Duodenal mucosa (tissue), 2 donors: ENCODE measurements at regions not wholly inside any gene's neighbourhood (a gene's known extent, or its start where the extent isn't known, plus 50 kb on each side); places are given as distances from the start of the nearest gene placed in this dataset.
"Not testable (repeated sequence)": the region's sequence is repeated elsewhere in the genome, so short reads cannot be mapped to it uniquely, and the experiment has no call there.

ENCODE experiments used
- H3K27ac ChIP-seq: one replicate; pipeline ENCODE4 v1.7.0; 2013; ENCODE audit warnings: low read depth, low read length
- H3K27me3 ChIP-seq, 2 donors: one replicate each; pipeline ENCODE4 v1.7.0; 2013; ENCODE audit warnings: low read length in 2 of 2, control low read depth in 1 of 2; ENCODE audit not compliant: insufficient read depth in 2 of 2, control insufficient read depth in 1 of 2
- H3K36me3 ChIP-seq, 2 donors: one replicate each; pipeline ENCODE4 v1.7.0; 2013; ENCODE audit warnings: low read length in 2 of 2, control low read depth in 1 of 2; ENCODE audit not compliant: insufficient read depth in 2 of 2, control insufficient read depth in 1 of 2
- H3K4me1 ChIP-seq, 2 donors: one replicate each; pipeline ENCODE4 v1.7.0; 2013; ENCODE audit warnings: low read length in 2 of 2, control low read depth in 1 of 2; ENCODE audit not compliant: insufficient read depth in 2 of 2, control insufficient read depth in 1 of 2
- H3K4me3 ChIP-seq, 2 donors: one replicate each; pipeline ENCODE4 v1.7.0; 2013; ENCODE audit warnings: low read length in 2 of 2, low read depth in 1 of 2
- H3K9ac ChIP-seq, 2 donors: one replicate each; pipeline ENCODE4 v1.7.0; 2013; ENCODE audit warnings: low read length in 2 of 2, low read depth in 1 of 2
- H3K9me3 ChIP-seq, 2 donors: one replicate each; pipeline ENCODE4 v1.7.0; 2013; ENCODE audit warnings: low read length in 2 of 2, control low read depth in 1 of 2; ENCODE audit not compliant: control insufficient read depth in 1 of 2

- H3K9ac ChIP-seq, H3K4me3 ChIP-seq, H3K4me1 ChIP-seq, H3K27ac ChIP-seq, H3K36me3 ChIP-seq, H3K9me3 ChIP-seq: not testable (repeated sequence)
- H3K27me3 ChIP-seq: peaks cover 16 to 20% of the 10 kb centered on the region in 2 donors
These were observed 152.5 kb upstream of the TNRC6C start for GRCh38 chr17:77805970-77806369.

- no peak overlapping the region for H3K4me3 ChIP-seq
- no peak overlapping the region for H3K27ac ChIP-seq
- H3K27me3 ChIP-seq: peaks cover 8 to 16% of the 10 kb centered on the region in 2 donors
- no peaks in the 10 kb centered on the region for H3K9me3 ChIP-seq
- H3K4me1 ChIP-seq: no peaks in the 10 kb centered on the region
- no peaks in the 10 kb centered on the region for H3K36me3 ChIP-seq
- no peak overlapping the region for H3K9ac ChIP-seq
These were observed 151.3 kb upstream of the TNRC6C start for GRCh38 chr17:77807051-77807745.

GRCh38 chr17:77807746-77808441, 150.6 kb upstream of the TNRC6C start:
- Histone ChIP-seq H3K9me3 (no peaks in the 10 kb centered on the region), H3K36me3 (no peaks in the 10 kb centered on the region), H3K9ac (no peak overlapping the region), H3K4me3 (no peak overlapping the region), H3K27ac (no peak overlapping the region), H3K27me3 (peaks cover 4 to 9% of the 10 kb centered on the region in 2 donors), H3K4me1 (no peaks in the 10 kb centered on the region)

- Histone ChIP-seq H3K27me3 (peaks cover 0 to under 1% of the 10 kb centered on the region in 2 donors), H3K9ac (no peak overlapping the region), H3K9me3 (no peaks in the 10 kb centered on the region), H3K4me3 (no peak overlapping the region), H3K4me1 (no peaks in the 10 kb centered on the region), H3K36me3 (no peaks in the 10 kb centered on the region), H3K27ac (no peak overlapping the region)
These were observed 149.6 kb upstream of the TNRC6C start for GRCh38 chr17:77808686-77809425.

- no peaks in the 10 kb centered on the region for H3K4me1 ChIP-seq
- no peaks in the 10 kb centered on the region for H3K27me3 ChIP-seq
- H3K9me3 ChIP-seq: no peaks in the 10 kb centered on the region
- H3K4me3 ChIP-seq: no peak overlapping the region
- H3K9ac ChIP-seq: no peak overlapping the region
- H3K27ac ChIP-seq: no peak overlapping the region
- no peaks in the 10 kb centered on the region for H3K36me3 ChIP-seq
These were observed 148.7 kb upstream of the TNRC6C start for GRCh38 chr17:77809814-77810213.

GRCh38 chr17:77810536-77810935, 148.0 kb upstream of the TNRC6C start:
- Histone ChIP-seq H3K9me3 (no peaks in the 10 kb centered on the region), H3K4me1 (no peaks in the 10 kb centered on the region), H3K27ac (no peak overlapping the region)

GRCh38 chr17:77811521-77811920, 147.0 kb upstream of the TNRC6C start:
- Histone ChIP-seq H3K27ac (no peak overlapping the region), H3K4me1 (no peaks in the 10 kb centered on the region), H3K9me3 (no peaks in the 10 kb centered on the region), H3K27me3 (no peaks in the 10 kb centered on the region), H3K9ac (no peak overlapping the region), H3K4me3 (no peak overlapping the region), H3K36me3 (no peaks in the 10 kb centered on the region)

More at GRCh38 chr17:77810536-77810935, 148.0 kb upstream of the TNRC6C start:
- Histone ChIP-seq H3K36me3 (no peaks in the 10 kb centered on the region), H3K27me3 (no peaks in the 10 kb centered on the region), H3K9ac (no peak overlapping the region), H3K4me3 (no peak overlapping the region)

- no peaks in the 10 kb centered on the region for H3K4me1 ChIP-seq
- no peaks in the 10 kb centered on the region for H3K36me3 ChIP-seq
- no peaks in the 10 kb centered on the region for H3K9me3 ChIP-seq
- H3K9ac ChIP-seq: no peak overlapping the region
- H3K27ac ChIP-seq: no peak overlapping the region
- H3K4me3 ChIP-seq: no peak overlapping the region
- H3K27me3 ChIP-seq: peaks cover 0 to 3% of the 10 kb centered on the region in 2 donors
These were observed 144.3 kb upstream of the TNRC6C start for GRCh38 chr17:77814091-77814772.

GRCh38 chr17:77815127-77815905, 143.2 kb upstream of the TNRC6C start:
- peaks cover 0 to 3% of the 10 kb centered on the region in 2 donors for H3K27me3 ChIP-seq
- H3K4me3 ChIP-seq: no peak overlapping the region
- H3K27ac ChIP-seq: no peak overlapping the region
- H3K4me1 ChIP-seq: no peaks in the 10 kb centered on the region
- no peaks in the 10 kb centered on the region for H3K9me3 ChIP-seq
- H3K36me3 ChIP-seq: no peaks in the 10 kb centered on the region
- H3K9ac ChIP-seq: no peak overlapping the region
